IMR-90 (cell line): ENCODE measurements at regions not wholly inside any gene's neighbourhood (a gene's known extent, or its start where the extent isn't known, plus 50 kb on each side); places are given as distances from the start of the nearest gene placed in this dataset.

Experiments used
- ATAC-seq: fragments of 200-7000 bp; cut with Tn5 transposase; 2 replicates; pipeline ENCODE4 v1.9.1; 2020; ENCODE audit warnings: low read depth, mild to moderate bottlenecking, moderate library complexity
- BruUV-seq: library from RNA; stranded (reverse); fragments of 400-500 nt; replicated peaks from 2 replicates; lab custom pipeline; 2021; lab: Mats Ljungman, UMichigan
- CTCF ChIA-PET: fragments of 300-600 bp; formaldehyde crosslinking; extraction: SDS; loops from one replicate; lab custom pipeline; 2021; ENCODE audit warnings: antibody characterized with exemption; lab: Yijun Ruan, JAX
- POLR2A ChIA-PET: fragments of 300-600 bp; sonication (Branson Sonifier 250); formaldehyde crosslinking; loops from one replicate; lab custom pipeline; 2022; ENCODE audit warnings: antibody characterized with exemption; ENCODE audit not compliant: unreplicated experiment; lab: Charles Lee
- DNase-seq: peaks from one replicate; pipeline ENCODE4 v3.0.0; 2013
- H2AFZ ChIP-seq: replicated peaks from 2 replicates; pipeline ENCODE3; 2013; ENCODE audit warnings: low read length, mild to moderate bottlenecking; ENCODE audit not compliant: poor library complexity
- H2AK5ac ChIP-seq: 2 replicates; pipeline ENCODE4 v1.6.1; 2013; ENCODE audit warnings: low read depth, low read length, inconsistent platforms
- H2AK9ac ChIP-seq: replicated peaks from 2 replicates; pipeline ENCODE3; 2013; ENCODE audit warnings: mild to moderate bottlenecking, low read depth, low read length, moderate library complexity; ENCODE audit not compliant: poor library complexity
- H2BK120ac ChIP-seq: 2 replicates; pipeline ENCODE4 v1.6.1; 2013; ENCODE audit warnings: low read depth, low read length, inconsistent platforms
- H2BK15ac ChIP-seq: 3 replicates; pipeline ENCODE4 v1.6.1; 2013; ENCODE audit warnings: low read depth, low read length, inconsistent platforms
- H2BK20ac ChIP-seq: 2 replicates; pipeline ENCODE4 v1.6.1; 2013; ENCODE audit warnings: low read depth, mild to moderate bottlenecking, inconsistent platforms, low read length, moderate library complexity
- H2BK5ac ChIP-seq: 2 replicates; pipeline ENCODE4 v1.6.1; 2013; ENCODE audit warnings: mild to moderate bottlenecking, low read depth, low read length, inconsistent platforms; ENCODE audit not compliant: poor library complexity, severe bottlenecking
- H3K14ac ChIP-seq: replicated peaks from 2 replicates; pipeline ENCODE4 v1.6.1; 2013; ENCODE audit warnings: low read depth, low read length, inconsistent platforms
- H3K18ac ChIP-seq: 2 replicates; pipeline ENCODE4 v1.6.1; 2013; ENCODE audit warnings: low read depth, low read length, control low read depth
- H3K23ac ChIP-seq: 2 replicates; pipeline ENCODE4 v1.6.1; 2013; ENCODE audit warnings: low read depth, low read length, inconsistent platforms
- H3K27ac ChIP-seq: 2 replicates; pipeline ENCODE4 v1.5.1; 2013; ENCODE audit warnings: mild to moderate bottlenecking, control low read depth, low read length; ENCODE audit not compliant: insufficient read depth
- H3K27me3 ChIP-seq: 2 replicates; pipeline ENCODE4 v1.6.1; 2013; ENCODE audit warnings: low read length; ENCODE audit not compliant: control insufficient read depth, insufficient read depth
- H3K36me3 ChIP-seq: 2 replicates; pipeline ENCODE4 v1.6.1; 2013; ENCODE audit warnings: low read length, mixed read lengths; ENCODE audit not compliant: control insufficient read depth, insufficient read depth
- H3K4ac ChIP-seq: 2 replicates; pipeline ENCODE4 v1.6.1; 2013; ENCODE audit warnings: low read depth, low read length, inconsistent platforms
- H3K4me1 ChIP-seq: 2 replicates; pipeline ENCODE4 v1.6.1; 2013; ENCODE audit warnings: low read length, mixed read lengths; ENCODE audit not compliant: control insufficient read depth, insufficient read depth
- H3K4me2 ChIP-seq: 2 replicates; pipeline ENCODE4 v1.6.1; 2013; ENCODE audit warnings: low read depth, mild to moderate bottlenecking, control low read depth, low read length, moderate library complexity
- H3K4me3 ChIP-seq: 2 replicates; pipeline ENCODE4 v1.5.1; 2013; ENCODE audit warnings: low read depth, mild to moderate bottlenecking, control low read depth, low read length, moderate library complexity; ENCODE audit not compliant: insufficient read depth
- H3K56ac ChIP-seq: 2 replicates; pipeline ENCODE4 v1.6.1; 2013; ENCODE audit warnings: low read length, inconsistent platforms; ENCODE audit not compliant: insufficient read depth; ENCODE audit errors: extremely low read depth
- H3K79me1 ChIP-seq, 2 experiments: 2 replicates each; pipeline ENCODE4 v1.6.1; 2013; ENCODE audit warnings: low read length in 2 of 2, inconsistent platforms in 1 of 2, low read depth in 1 of 2
- H3K9ac ChIP-seq: 2 replicates; pipeline ENCODE4 v1.6.1; 2013; ENCODE audit warnings: low read depth, low read length, control low read depth
- H3K9me1 ChIP-seq: 2 replicates; pipeline ENCODE4 v1.6.1; 2013; ENCODE audit warnings: low read length, inconsistent platforms; ENCODE audit not compliant: insufficient read depth
- H3K9me3 ChIP-seq: 2 replicates; pipeline ENCODE4 v1.6.1; 2013; ENCODE audit warnings: low read length; ENCODE audit not compliant: control insufficient read depth, insufficient read depth
- H4K20me1 ChIP-seq: 2 replicates; pipeline ENCODE4 v1.6.1; 2013; ENCODE audit warnings: low read length, inconsistent platforms; ENCODE audit not compliant: insufficient read depth
- H4K5ac ChIP-seq: 2 replicates; pipeline ENCODE4 v1.6.1; 2013; ENCODE audit warnings: mild to moderate bottlenecking, low read depth, low read length, control low read depth
- H4K8ac ChIP-seq, 2 experiments: 2 replicates each; pipeline ENCODE4 v1.6.1; 2013; ENCODE audit warnings: low read depth in 2 of 2, low read length in 2 of 2, control low read depth in 1 of 2, inconsistent platforms in 1 of 2
- H4K91ac ChIP-seq: 2 replicates; pipeline ENCODE4 v1.6.1; 2013; ENCODE audit warnings: low read depth, low read length, inconsistent platforms; ENCODE audit not compliant: insufficient read depth
- BHLHE40 ChIP-seq: fragments of 150-350 bp; IDR thresholded peaks from 2 replicates; pipeline ENCODE4 v1.6.1; 2016; ENCODE audit warnings: mild to moderate bottlenecking, low read depth, low read length
- CEBPB ChIP-seq: IDR thresholded peaks from 2 replicates; pipeline ENCODE4 v1.6.1; 2012; ENCODE audit warnings: low read depth, low read length, improper control_type of control experiment
- CHD1 ChIP-seq: IDR thresholded peaks from 2 replicates; pipeline ENCODE4 v1.6.1; 2012; ENCODE audit warnings: low read depth, low read length, improper control_type of control experiment
- FOS ChIP-seq: fragments of 150-350 bp; IDR thresholded peaks from 2 replicates; pipeline ENCODE4 v1.6.1; 2016; ENCODE audit warnings: low read depth, low read length
- MAFK ChIP-seq: IDR thresholded peaks from 2 replicates; pipeline ENCODE4 v1.6.1; 2012; ENCODE audit warnings: low read depth, low read length, improper control_type of control experiment
- MAZ ChIP-seq: IDR thresholded peaks from 2 replicates; pipeline ENCODE4 v1.6.1; 2012; ENCODE audit warnings: low read depth, mild to moderate bottlenecking, low read length, improper control_type of control experiment, moderate library complexity, borderline replicate concordance
- MXI1 ChIP-seq: IDR thresholded peaks from 2 replicates; pipeline ENCODE4 v1.6.1; 2012; ENCODE audit warnings: low read depth, mild to moderate bottlenecking, low read length, moderate library complexity, borderline replicate concordance
- NFE2L2 ChIP-seq: fragments of 150-350 bp; IDR thresholded peaks from 2 replicates; pipeline ENCODE4 v1.6.1; 2016; ENCODE audit warnings: low read depth, mild to moderate bottlenecking, low read length
- POLR2A ChIP-seq: IDR thresholded peaks from 2 replicates; pipeline ENCODE4 v1.6.1; 2012; ENCODE audit warnings: mild to moderate bottlenecking, low read depth, low read length
- RAD21 ChIP-seq: IDR thresholded peaks from 2 replicates; pipeline ENCODE4 v1.6.1; 2012; ENCODE audit warnings: low read length, improper control_type of control experiment
- RCOR1 ChIP-seq: IDR thresholded peaks from 2 replicates; pipeline ENCODE4 v1.6.1; 2012; ENCODE audit warnings: mild to moderate bottlenecking, low read length, improper control_type of control experiment; ENCODE audit not compliant: insufficient replicate concordance
- RFX5 ChIP-seq: IDR thresholded peaks from 2 replicates; pipeline ENCODE4 v1.8.0; 2012; ENCODE audit warnings: low read depth, mild to moderate bottlenecking, low read length, moderate library complexity
- SMC3 ChIP-seq: fragments of 150-350 bp; IDR thresholded peaks from 2 replicates; pipeline ENCODE4 v1.6.1; 2016; ENCODE audit warnings: low read depth, mild to moderate bottlenecking, antibody characterized with exemption, low read length, moderate library complexity
- WGBS, 2 experiments: methylation state at CpG; one replicate each; pipeline versions ENCODE4 v1.1.5 to v1.1.7; 2013; ENCODE audit warnings: missing lambda C conversion rate in 2 of 2; ENCODE audit not compliant: insufficient read length in 1 of 2; ENCODE audit errors: extremely low coverage in 2 of 2; 5-methylcytosine and 5-hydroxymethylcytosine counted together
- dilution Hi-C: fragments of 300-500 bp; cut with HindIII; formaldehyde crosslinking; loops from one replicate; pipeline ENCODE4 v1.14.3; 2018; ENCODE audit warnings: low sequenced_read_pairs; ENCODE audit not compliant: unreplicated experiment
- in situ Hi-C: fragments of 300-500 bp; cut with MboI; formaldehyde crosslinking; loops from 3 replicates; pipeline ENCODE4 v1.14.3; 2019; ENCODE audit warnings: low sequenced_read_pairs, inconsistent platforms, mixed read lengths
- intact Hi-C: fragments of 100-400 bp; cut with micrococcal nuclease; formaldehyde crosslinking; loops from 2 replicates; pipeline ENCODE4 v1.10.0; 2022

DNA sequence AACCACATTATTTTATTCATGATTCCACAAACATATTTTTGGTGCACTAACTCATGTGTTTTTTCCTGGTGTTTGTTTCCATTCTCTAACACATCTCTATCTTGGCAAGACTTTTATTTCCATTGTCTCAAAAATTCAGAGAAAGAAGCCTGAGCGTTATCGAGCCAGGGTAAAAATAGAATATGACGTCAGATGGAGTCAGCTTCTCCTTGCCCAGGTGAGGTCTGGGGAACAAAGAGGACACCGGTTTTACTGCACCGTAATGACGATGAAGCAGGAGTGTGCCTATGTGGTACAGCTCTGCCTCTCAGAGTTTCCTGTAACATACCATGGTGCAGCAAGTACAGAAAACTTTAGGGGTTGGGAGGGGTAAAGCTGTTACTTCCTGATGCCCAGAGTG, 661.6 kb downstream of the PLCL1 start:
- Histone ChIP-seq H3K9ac (no peak overlapping the region), H2AK9ac (no peak overlapping the region), H4K5ac (no peak overlapping the region), H3K4me3 (no peak overlapping the region), H3K27ac (no peak overlapping the region), H3K79me1 (no peaks in the 10 kb centered on the region), H3K23ac (no peak overlapping the region), H3K4me1 (no peaks in the 10 kb centered on the region), H3K9me3 (peaks cover 4% of the 10 kb centered on the region; the same call in 1 of the 2 replicates), H4K8ac (no peak overlapping the region), H3K4ac (no peak overlapping the region), H2AFZ (no peak overlapping the region), H2BK20ac (no peak overlapping the region), H3K4me2 (no peak overlapping the region), H3K27me3 (no peaks in the 10 kb centered on the region), H3K18ac (no peak overlapping the region), H3K14ac (no peak overlapping the region), H2BK5ac (no peak overlapping the region), H2BK120ac (no peak overlapping the region), H2BK15ac (no peak overlapping the region), H4K20me1 (no peaks in the 10 kb centered on the region), H3K56ac (no peak overlapping the region), H3K9me1 (no peaks in the 10 kb centered on the region), H3K36me3 (no peaks in the 10 kb centered on the region), H4K91ac (no peak overlapping the region), H2AK5ac (no peak overlapping the region)
- DNase-seq (no peak), ATAC-seq (no peak)
- TF ChIP-seq RCOR1 (no peak), NFE2L2 (no peak), SMC3 (no peak), CEBPB (no peak), BHLHE40 (no peak), CHD1 (no peak), RAD21 (no peak), MAZ (no peak), RFX5 (no peak), POLR2A (no peak), MAFK (no peak), FOS (no peak), MXI1 (no peak)
- POLR2A ChIA-PET: no interaction called here
- intact Hi-C loops (no loop called here), in situ Hi-C loops (no loop called here), dilution Hi-C loops (no loop called here)
- CTCF ChIA-PET: no interaction called here
- BruUV-seq: no TSS peak
- WGBS, 2 experiments: 80% methylated on average over 1 of the region's 6 CpGs; no CpG with 5 or more reads in 1 of the 2 experiments
